Kidney (tissue), 13 donors: ENCODE measurements at regions not wholly inside any gene's neighbourhood (a gene's known extent, or its start where the extent isn't known, plus 50 kb on each side); places are given as distances from the start of the nearest gene placed in this dataset.

Source experiments
- DNase-seq, 5 donors: peaks; one replicate each; pipeline ENCODE4 v3.0.0-alpha.2; 2013 to 2020
- FAIRE-seq: peaks from 2 replicates; lab custom pipeline; 2012; peaks lifted over from hg19 to GRCh38; lab: Jason Lieb, UNC
- H3K27ac ChIP-seq, 2 donors: one replicate each; pipeline ENCODE4 v1.7.0; 2013; ENCODE audit warnings: low read depth in 2 of 2, low read length in 2 of 2, inconsistent platforms in 1 of 2
- H3K27me3 ChIP-seq: one replicate; pipeline ENCODE4 v1.7.1; 2013; ENCODE audit warnings: low read length, inconsistent platforms; ENCODE audit not compliant: control insufficient read depth, insufficient read depth
- H3K36me3 ChIP-seq, 3 donors: one replicate each; pipeline versions ENCODE4 v1.7.0 to v1.7.1; 2013; ENCODE audit warnings: low read length in 3 of 3, control low read depth in 1 of 3, inconsistent platforms in 1 of 3; ENCODE audit not compliant: insufficient read depth in 3 of 3, control insufficient read depth in 2 of 3
- H3K4me1 ChIP-seq, 3 donors: one replicate each; pipeline versions ENCODE4 v1.7.0 to v1.7.1; 2013; ENCODE audit warnings: low read length in 3 of 3, inconsistent platforms in 1 of 3, low read depth in 1 of 3; ENCODE audit not compliant: control insufficient read depth in 2 of 3, insufficient read depth in 2 of 3
- H3K4me3 ChIP-seq, 3 donors: one replicate each; pipeline versions ENCODE4 v1.7.0 to v1.8.1; 2013; ENCODE audit warnings: low read length in 3 of 3, control low read depth in 1 of 3, inconsistent platforms in 1 of 3
- H3K9ac ChIP-seq, 3 donors: one replicate each; pipeline versions ENCODE4 v1.7.0 to v1.7.1; 2013; ENCODE audit warnings: low read length in 3 of 3, control low read depth in 1 of 3, inconsistent platforms in 1 of 3
- H3K9me3 ChIP-seq, 3 donors: one replicate each; pipeline versions ENCODE4 v1.7.0 to v1.7.1; 2013; ENCODE audit warnings: low read length in 3 of 3, control low read depth in 1 of 3, inconsistent platforms in 1 of 3; ENCODE audit not compliant: control insufficient read depth in 2 of 3, insufficient read depth in 1 of 3
- CTCF ChIP-seq: IDR thresholded peaks from 3 replicates; pipeline ENCODE4 v1.5.1; 2012; ENCODE audit warnings: mild to moderate bottlenecking, moderate library complexity, borderline replicate concordance; ENCODE audit not compliant: insufficient read depth; ENCODE audit errors: extremely low read depth
- intact Hi-C: fragments of 100-400 bp; cut with DNase I; formaldehyde crosslinking; loops from one replicate; pipeline ENCODE4 v1.11.1; 2022
- donor health status: control.
- donor health status: control.
- donor health status: control.
- donor health status: control.
- donor health status: control.
- donor health status: DM: yes; HTN: yes; CAD: no.
- donor health status: Normal renal cell carcinoma (clear cell type).

DNA sequence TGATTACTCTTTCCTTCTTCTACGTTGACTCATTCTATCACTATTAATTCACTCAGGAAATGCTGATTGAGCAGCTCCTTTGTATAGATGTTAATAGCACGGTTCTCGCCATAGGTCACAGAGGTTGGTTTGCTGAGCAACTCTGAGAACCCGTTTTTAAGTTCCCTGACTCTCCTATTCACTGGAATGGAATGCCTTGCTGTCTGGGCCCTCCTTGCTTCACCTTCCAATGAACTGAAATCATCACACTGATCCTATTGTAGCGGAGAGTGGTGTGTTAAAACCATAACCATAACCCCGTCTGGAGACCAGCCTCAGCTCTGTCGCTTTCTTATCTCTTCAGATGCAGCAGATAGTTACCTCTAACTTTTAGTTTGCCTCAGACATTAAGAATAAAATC lies 323.6 kb downstream of the GABRB3 start:
- intact Hi-C loops, result no loop called here
- H3K9ac ChIP-seq, result no peak overlapping the region
- TF ChIP-seq CTCF, result no peak

DNA sequence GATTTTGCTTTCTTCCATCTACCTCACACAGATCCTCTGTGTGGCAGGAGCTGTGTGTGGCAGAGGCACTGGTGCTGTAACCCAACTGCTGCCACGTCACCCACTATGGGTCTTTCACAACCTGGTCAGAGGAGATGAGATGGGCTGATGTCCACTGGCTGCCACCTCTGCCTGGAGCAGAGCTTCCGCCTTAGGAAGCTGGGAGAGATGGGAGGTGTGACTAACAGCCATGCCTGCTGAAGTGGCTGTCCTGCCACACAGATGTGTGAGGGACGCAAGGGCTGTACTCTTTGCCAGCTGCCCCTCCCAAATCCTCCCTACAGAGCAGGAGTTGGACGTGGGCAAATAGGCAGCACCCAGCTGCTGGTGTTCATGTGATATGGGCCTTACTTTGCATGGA lies 329.5 kb downstream of the GABRB3 start:
- DNase-seq (no peak), FAIRE-seq (no peak)
- intact Hi-C loops, result no loop called here
- Histone ChIP-seq H3K9me3 (no peaks in the 10 kb centered on the region), H3K36me3 (no peaks in the 10 kb centered on the region), H3K27me3 (no peaks in the 10 kb centered on the region), H3K4me1 (no peaks in the 10 kb centered on the region), H3K4me3 (no peak overlapping the region), H3K9ac (no peak overlapping the region), H3K27ac (no peak overlapping the region)
- no peak for TF ChIP-seq CTCF

More for the DNA sequence above, 323.6 kb downstream of the GABRB3 start:
- no peak overlapping the region for H3K4me3 ChIP-seq
- H3K4me1 ChIP-seq, result no peaks in the 10 kb centered on the region
- no peaks in the 10 kb centered on the region for H3K36me3 ChIP-seq
- no peaks in the 10 kb centered on the region for H3K27me3 ChIP-seq
- DNase-seq (no peak), FAIRE-seq (no peak)
- H3K9me3 ChIP-seq, result no peaks in the 10 kb centered on the region
- no peak overlapping the region for H3K27ac ChIP-seq

- Histone ChIP-seq H3K4me3 (no peak overlapping the region), H3K27ac (no peak overlapping the region), H3K9ac (no peak overlapping the region), H3K4me1 (no peaks in the 10 kb centered on the region), H3K27me3 (no peaks in the 10 kb centered on the region), H3K36me3 (no peaks in the 10 kb centered on the region), H3K9me3 (no peaks in the 10 kb centered on the region)
- FAIRE-seq (no peak), DNase-seq (no peak)
- TF ChIP-seq CTCF, result no peak
- intact Hi-C loops, result no loop called here
Measured at GRCh38 chr15:26442680-26443079, 330.2 kb downstream of the GABRB3 start.

DNA sequence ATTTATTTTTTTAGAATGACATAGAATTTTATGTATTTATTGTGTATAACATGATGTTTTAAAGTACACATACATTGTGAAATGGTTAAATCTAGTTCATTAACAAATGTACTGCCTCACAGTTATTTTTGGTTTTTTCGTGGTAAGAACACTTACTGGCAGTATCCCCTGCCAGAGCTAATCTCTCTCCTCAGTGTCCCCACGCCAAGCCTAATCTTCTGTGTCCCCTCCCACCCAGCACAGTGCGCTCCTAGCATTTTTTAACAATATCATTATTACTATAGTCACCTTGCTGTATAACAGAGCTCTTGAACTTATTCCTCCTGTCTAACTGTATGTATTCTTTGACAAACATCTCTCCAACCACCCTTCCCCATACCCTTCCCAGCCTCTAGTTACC lies 333.2 kb downstream of the GABRB3 start:
- H3K9me3 ChIP-seq, result no peaks in the 10 kb centered on the region
- no peak overlapping the region for H3K27ac ChIP-seq
- intact Hi-C loops, result no loop called here
- H3K4me3 ChIP-seq, result no peak overlapping the region
- no peaks in the 10 kb centered on the region for H3K36me3 ChIP-seq
- no peaks in the 10 kb centered on the region for H3K27me3 ChIP-seq
- TF ChIP-seq CTCF, result no peak
- DNase-seq (no peak), FAIRE-seq (no peak)
- no peaks in the 10 kb centered on the region for H3K4me1 ChIP-seq
- H3K9ac ChIP-seq, result no peak overlapping the region
